HEK293T (cell line): ENCODE measurements at regions not wholly inside any gene's neighbourhood (a gene's known extent, or its start where the extent isn't known, plus 50 kb on each side); places are given as distances from the start of the nearest gene placed in this dataset.

ENCODE experiments used
- BHLHE40 ChIP-seq: fragments of 450-650 bp; IDR thresholded peaks from 2 replicates; pipeline ENCODE4 v1.6.1; 2016; ENCODE audit warnings: mild to moderate bottlenecking, moderate library complexity, borderline replicate concordance
- NFRKB ChIP-seq: fragments of 450-650 bp; IDR thresholded peaks from 2 replicates; pipeline ENCODE4 v1.6.1; 2016; ENCODE audit warnings: mild to moderate bottlenecking, moderate library complexity

GRCh38 chr7:92988941-92989545 lies 128.7 kb downstream of the SAMD9 start:
- TF ChIP-seq BHLHE40 (no peak), NFRKB (no peak)
